Tongue (tissue), 1 donor: ENCODE measurements at regions not wholly inside any gene's neighbourhood (a gene's known extent, or its start where the extent isn't known, plus 50 kb on each side); places are given as distances from the start of the nearest gene placed in this dataset.
"Not testable (repeated sequence)": the region's sequence is repeated elsewhere in the genome, so short reads cannot be mapped to it uniquely, and the experiment has no call there.

Source experiments
- DNase-seq: peaks from one replicate; pipeline ENCODE4 v3.0.0-alpha.2; 2015

DNA sequence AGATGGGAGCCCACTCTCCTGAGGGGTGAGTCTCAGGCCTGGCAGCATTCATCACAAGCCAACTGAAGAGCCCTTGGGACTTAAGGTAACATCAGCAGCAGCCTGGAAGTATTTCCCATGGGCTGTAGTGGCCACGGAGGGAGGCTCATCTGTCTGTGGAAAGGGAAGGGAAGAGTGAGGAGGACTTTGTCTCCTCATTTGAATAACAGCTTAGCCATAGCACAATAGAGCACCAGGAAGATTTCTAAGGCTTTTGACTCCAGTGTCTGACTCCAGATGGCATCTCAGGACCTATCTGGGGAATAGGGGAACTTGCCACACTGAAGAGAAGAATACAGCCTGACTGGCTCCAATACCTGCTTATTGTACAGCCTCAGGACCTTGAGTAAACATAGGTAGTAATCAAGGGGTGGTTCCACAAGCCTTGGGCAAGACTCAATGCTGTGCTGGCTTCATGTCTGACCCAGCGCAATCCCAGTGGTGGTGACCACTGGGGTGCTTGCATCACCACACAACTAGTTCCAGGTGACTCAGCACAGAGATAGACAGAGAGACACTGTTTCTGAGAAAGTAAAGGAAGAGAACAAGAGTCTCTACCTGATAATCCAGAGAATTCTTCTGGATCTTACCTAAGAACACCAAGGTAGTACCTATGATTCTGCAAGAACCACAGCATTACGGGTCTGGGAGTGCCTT lies 510.5 kb upstream of the CCDC179 start:
- DNase-seq = no peak

- no peak for DNase-seq
Measured at GRCh38 chr11:23377909-23378308, 517.6 kb upstream of the CCDC179 start.

DNA sequence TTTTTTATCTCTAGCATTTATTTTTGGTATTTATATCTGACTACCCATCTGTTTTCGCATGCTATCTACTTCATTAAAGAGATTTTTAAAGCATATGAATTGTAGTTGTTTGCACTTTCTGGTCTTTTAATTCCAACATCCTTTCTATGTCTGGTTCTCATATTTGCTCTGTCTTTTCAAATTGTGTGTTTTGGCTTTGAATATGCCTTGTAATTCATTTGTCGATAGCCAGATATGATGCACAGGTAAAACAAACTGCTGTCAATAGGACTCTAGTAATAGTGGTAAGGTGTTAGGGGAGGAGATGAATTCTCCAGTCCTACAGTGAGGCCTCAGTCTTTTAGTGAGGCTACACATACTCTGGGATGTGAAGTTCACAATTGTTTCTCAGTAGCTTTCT lies 530.8 kb upstream of the CCDC179 start:
- DNase-seq = no peak

- no peak for DNase-seq
Measured at GRCh38 chr11:23398052-23398451, 537.8 kb upstream of the CCDC179 start.

- DNase-seq = no peak
Measured at GRCh38 chr11:23399995-23400394, 539.7 kb upstream of the CCDC179 start.

- DNase-seq = no peak
Measured at GRCh38 chr11:23403210-23404185, 543.2 kb upstream of the CCDC179 start.

GRCh38 chr11:23404225-23405160 lies 544.2 kb upstream of the CCDC179 start:
- DNase-seq = no peak

- no peak for DNase-seq
Measured at GRCh38 chr11:23405350-23405937, 545.2 kb upstream of the CCDC179 start.

- no peak for DNase-seq
Measured at GRCh38 chr11:23406131-23406819, 546.0 kb upstream of the CCDC179 start.

DNA sequence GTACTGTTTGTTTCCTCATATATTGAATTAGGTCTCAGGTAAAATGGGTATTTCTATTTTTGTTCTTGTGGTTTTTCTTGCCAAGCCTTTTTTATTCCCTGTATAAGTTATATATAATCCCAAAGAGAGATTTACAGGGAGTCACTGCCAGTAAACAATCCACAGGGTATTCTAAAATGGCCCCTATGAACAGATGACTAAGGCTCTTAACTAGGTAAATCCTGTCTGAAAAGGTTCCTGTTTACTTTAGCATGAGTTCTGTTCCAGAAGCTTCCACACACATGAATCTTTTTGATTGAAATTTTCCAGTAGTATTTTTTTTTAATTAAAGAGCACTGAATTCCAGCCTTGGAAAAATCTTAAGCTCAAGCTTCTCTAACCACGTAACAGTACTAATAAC lies 552.8 kb upstream of the CCDC179 start:
- peak; percentile 5 for DNase-seq

DNA sequence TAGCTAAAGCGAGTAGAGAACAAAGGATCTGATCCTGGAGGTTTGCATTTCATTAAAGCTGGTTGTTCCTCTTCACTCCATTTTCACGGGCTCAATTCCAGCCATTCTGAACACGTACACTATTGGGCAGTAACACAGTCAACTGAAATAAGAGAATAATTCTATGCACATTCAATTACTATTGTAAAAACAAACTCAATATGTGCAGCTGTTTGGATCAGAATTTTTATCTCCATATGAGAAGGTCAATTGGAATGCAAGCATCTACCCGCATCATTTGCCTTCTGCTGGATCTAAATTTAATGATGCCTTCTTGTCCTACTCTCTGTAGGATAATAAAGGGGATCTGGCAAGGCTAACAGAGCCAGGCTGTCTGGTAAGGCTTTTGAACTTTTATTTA lies 562.8 kb upstream of the CCDC179 start:
- peak; percentile 40 for DNase-seq

DNA sequence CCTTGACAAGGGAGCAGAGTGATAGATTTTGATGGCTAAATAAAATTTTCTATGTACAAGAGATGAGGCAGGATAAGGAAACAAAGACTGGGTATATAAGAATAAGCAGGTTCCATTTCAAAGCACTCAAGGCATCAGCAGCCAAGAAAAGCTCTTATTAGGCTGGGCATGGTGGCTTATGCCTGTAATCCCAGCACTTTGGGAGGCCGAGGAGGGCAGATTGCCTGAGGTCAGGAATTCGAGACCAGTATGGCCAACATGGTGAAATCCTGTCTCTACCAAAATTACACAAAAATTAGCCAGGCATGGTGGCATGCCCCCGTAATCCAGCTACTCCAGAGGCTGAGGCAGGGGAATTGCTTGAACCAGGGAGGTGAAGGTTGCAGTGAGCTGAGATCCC lies 563.4 kb upstream of the CCDC179 start:
- DNase-seq = peak; percentile 3

GRCh38 chr11:23425381-23425780 lies 565.1 kb upstream of the CCDC179 start:
- DNase-seq = peak; percentile 48

DNA sequence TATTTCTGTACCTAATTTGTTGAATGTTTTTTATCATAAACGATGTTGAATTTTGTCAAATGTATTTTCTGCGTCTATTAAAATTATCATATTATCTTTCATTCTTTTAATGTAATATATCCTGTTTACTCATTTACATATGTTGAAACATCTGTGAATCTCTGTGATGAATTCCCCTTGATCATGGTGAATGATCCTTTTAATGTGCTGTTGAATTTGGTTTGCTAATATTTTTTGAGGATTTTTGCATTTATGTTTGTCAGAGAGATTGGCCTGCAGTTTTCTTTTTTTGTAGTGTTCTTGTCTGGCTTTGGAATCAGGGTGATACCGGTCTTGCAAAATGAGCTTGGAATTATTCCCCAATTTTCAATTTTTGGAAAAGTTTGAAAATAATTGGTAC lies 569.3 kb upstream of the CCDC179 start:
- DNase-seq = no peak

DNA sequence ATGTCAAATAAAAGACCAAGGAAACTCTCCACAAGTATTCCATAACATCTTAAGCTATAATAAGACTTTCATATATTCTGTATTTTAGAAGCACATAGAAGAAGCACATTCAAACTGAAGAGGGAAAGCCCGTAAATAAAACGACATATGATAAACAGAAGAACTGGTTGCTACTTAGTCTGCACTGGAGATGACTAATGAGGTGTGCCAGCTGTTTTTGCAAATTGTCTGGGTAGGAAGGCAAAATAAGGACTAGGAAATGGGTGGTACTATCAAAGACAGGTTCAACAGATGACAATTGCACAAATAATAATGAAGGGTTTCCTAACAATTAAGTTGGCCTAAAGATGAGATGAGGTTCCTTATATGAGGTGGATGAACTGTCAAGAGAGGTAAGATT lies 593.2 kb upstream of the CCDC179 start:
- DNase-seq = no peak

GRCh38 chr11:23455321-23455891 lies 595.1 kb upstream of the CCDC179 start:
- DNase-seq = peak; percentile 7

DNA sequence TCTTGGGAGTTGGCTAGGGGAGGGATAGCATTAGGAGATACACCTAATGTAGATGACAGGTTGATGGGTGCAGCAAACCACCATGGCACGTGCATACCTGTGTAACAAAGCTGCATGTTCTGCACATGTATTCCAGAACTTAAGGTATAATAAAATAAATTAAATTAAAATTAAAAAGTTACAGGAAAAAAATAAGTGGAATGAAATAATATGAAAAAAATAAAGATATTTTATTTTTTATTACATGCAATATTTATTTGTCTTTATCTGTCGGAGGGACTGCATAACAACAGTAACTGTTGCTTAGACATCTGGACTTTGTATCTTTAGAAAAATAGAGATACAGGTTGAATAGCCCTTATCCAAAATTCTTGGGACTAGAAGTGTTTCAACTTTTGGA lies 597.4 kb upstream of the CCDC179 start:
- DNase-seq = no peak

- DNase-seq = no peak
Measured at GRCh38 chr11:23471878-23472277, 611.6 kb upstream of the CCDC179 start.

DNA sequence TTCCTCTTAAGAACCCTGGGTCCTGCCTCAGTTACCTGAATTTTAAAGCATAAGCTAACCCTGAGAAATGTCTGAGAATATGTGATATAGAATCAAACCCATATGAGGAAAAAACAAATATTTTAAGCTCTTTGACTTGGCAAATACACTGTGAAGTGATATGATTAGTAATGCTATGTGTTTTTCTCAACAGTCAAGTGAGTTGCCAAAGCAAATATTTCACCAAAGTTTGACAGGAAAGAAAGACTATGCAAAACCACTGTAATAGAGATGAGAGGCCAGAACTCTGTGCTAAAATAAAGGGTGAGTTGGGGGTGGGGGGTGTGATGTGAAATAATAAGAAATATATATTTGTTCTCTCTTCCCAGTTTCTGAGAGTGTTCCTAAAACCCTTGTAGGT lies 613.5 kb upstream of the CCDC179 start:
- DNase-seq = peak; percentile 10

GRCh38 chr11:23480736-23481135 lies 620.5 kb upstream of the CCDC179 start:
- peak; percentile 75 for DNase-seq

- not testable (repeated sequence) for DNase-seq
Measured at GRCh38 chr11:23484146-23484545, 623.9 kb upstream of the CCDC179 start.
